HCT116 (cell line): ENCODE measurements at regions not wholly inside any gene's neighbourhood (a gene's known extent, or its start where the extent isn't known, plus 50 kb on each side); places are given as distances from the start of the nearest gene placed in this dataset.

Experiments used
- ATAC-seq: fragments of 200-7000 bp; cut with Tn5 transposase; 2 replicates; pipeline ENCODE4 v1.9.1; 2020; ENCODE audit warnings: mild to moderate bottlenecking, moderate library complexity
- BruUV-seq: library from RNA; stranded (reverse); fragments of 400-500 nt; replicated peaks from 2 replicates; lab custom pipeline; 2021; lab: Mats Ljungman, UMichigan
- CTCF ChIA-PET: fragments of 300-600 bp; sonication (Branson Sonifier 250); formaldehyde crosslinking; loops from one replicate; lab custom pipeline; 2021; ENCODE audit warnings: antibody characterized with exemption; lab: Charles Lee
- POLR2A ChIA-PET: fragments of 300-600, 350-600 bp; sonication (Branson Sonifier 250); formaldehyde crosslinking; loops from one replicate; lab custom pipeline; 2021; ENCODE audit warnings: antibody characterized with exemption; lab: Charles Lee
- RAD21 ChIA-PET, 2 experiments: fragments of 300-600 bp; sonication (Branson Sonifier 250); formaldehyde crosslinking; loops; one replicate each; lab custom pipeline; 2023; ENCODE audit warnings: low total read pairs in 2 of 2; ENCODE audit not compliant: uncharacterized antibody in 2 of 2, unreplicated experiment in 2 of 2, low non-redundant PET in 1 of 2; lab: Charles Lee
- DNase-seq: peaks from one replicate; pipeline ENCODE4 v3.0.0-alpha.2; 2010; ENCODE audit warnings: low read depth, low spot score
- H2AFZ ChIP-seq: fragments of 200-600 bp; shearing (Covaris generic), sonication (generic); 2 replicates; pipeline ENCODE4 v1.6.1; 2017; ENCODE audit warnings: low read depth, mixed run types, mixed read lengths, antibody characterized with exemption, low read length; ENCODE audit not compliant: poor library complexity, severe bottlenecking
- H3K27ac ChIP-seq: 2 replicates; pipeline ENCODE4 v1.5.1; 2012; ENCODE audit warnings: low read depth, low read length
- H3K27me3 ChIP-seq: fragments of 200-600 bp; sonication (generic); 2 replicates; pipeline ENCODE4 v1.6.1; 2016; ENCODE audit warnings: mixed run types, low read length, mixed read lengths; ENCODE audit not compliant: insufficient read depth
- H3K36me3 ChIP-seq, 2 experiments: fragments of 200-500 bp in 1 of 2; fragments of 200-600 bp in 1 of 2; sonication (Bioruptor generic) in 1 of 2; sonication (generic) in 1 of 2; 2 replicates each; pipeline versions ENCODE4 v1.5.1 to v1.6.1; 2014 to 2016; ENCODE audit warnings: low read length in 2 of 2, inconsistent platforms in 1 of 2, mixed read lengths in 1 of 2, mixed run types in 1 of 2; ENCODE audit not compliant: insufficient read depth in 2 of 2, control insufficient read depth in 1 of 2
- H3K4me1 ChIP-seq, 2 experiments: fragments of 200-600 bp in 1 of 2; sonication (generic) in 1 of 2; 2 replicates each; pipeline versions ENCODE4 v1.5.1 to v1.6.1; 2012 to 2017; ENCODE audit warnings: low read length in 2 of 2, inconsistent platforms in 1 of 2, mild to moderate bottlenecking in 1 of 2, mixed read lengths in 1 of 2, mixed run types in 1 of 2, moderate library complexity in 1 of 2; ENCODE audit not compliant: insufficient read depth in 2 of 2, control insufficient read depth in 1 of 2
- H3K4me2 ChIP-seq: fragments of 200-600 bp; sonication (generic); 2 replicates; pipeline ENCODE4 v1.6.1; 2017; ENCODE audit warnings: mixed run types, low read length, mixed read lengths
- H3K4me3 ChIP-seq, 2 experiments: fragments of 200-600 bp in 1 of 2; sonication (generic) in 1 of 2; replicated peaks in 1 of 2; 2 replicates each; pipeline ENCODE4 v1.5.1; 2011 to 2016; ENCODE audit warnings: low read length in 2 of 2, control low read depth in 1 of 2, low read depth in 1 of 2, mild to moderate bottlenecking in 1 of 2, mixed read lengths in 1 of 2, mixed run types in 1 of 2
- H3K79me2 ChIP-seq: fragments of 200-600 bp; sonication (generic); 2 replicates; pipeline ENCODE4 v1.6.1; 2017; ENCODE audit warnings: mild to moderate bottlenecking, mixed run types, low read length, moderate library complexity, mixed read lengths; ENCODE audit not compliant: insufficient read depth
- H3K9ac ChIP-seq: fragments of 200-600 bp; sonication (generic); 2 replicates; pipeline ENCODE4 v1.6.1; 2016; ENCODE audit warnings: low read length, mixed read lengths
- H3K9me2 ChIP-seq: fragments of 200-600 bp; sonication (generic), shearing (Covaris generic); 2 replicates; pipeline ENCODE4 v1.6.1; 2017; ENCODE audit warnings: mixed run types, mild to moderate bottlenecking, moderate library complexity; ENCODE audit not compliant: insufficient read depth
- H3K9me3 ChIP-seq, 2 experiments: fragments of 200-500 bp in 1 of 2; fragments of 200-600 bp in 1 of 2; sonication (Bioruptor generic) in 1 of 2; sonication (generic) in 1 of 2; 2 replicates each; pipeline ENCODE4 v1.6.1; 2014 to 2017; ENCODE audit warnings: low read length in 2 of 2, mixed read lengths in 2 of 2, inconsistent platforms in 1 of 2, low read depth in 1 of 2, mild to moderate bottlenecking in 1 of 2, mixed run types in 1 of 2, moderate library complexity in 1 of 2; ENCODE audit not compliant: control insufficient read depth in 1 of 2, insufficient read depth in 1 of 2
- H4K20me1 ChIP-seq: fragments of 200-600 bp; sonication (generic), shearing (Covaris generic); 2 replicates; pipeline ENCODE4 v1.6.1; 2017; ENCODE audit warnings: mixed run types, mild to moderate bottlenecking, moderate library complexity; ENCODE audit not compliant: insufficient read depth
- CBX3 ChIP-seq: IDR thresholded peaks from 2 replicates; pipeline ENCODE4 v1.6.1; 2012; ENCODE audit warnings: low read depth
- CTCF ChIP-seq, 3 experiments: fragments of 200-600 bp in 1 of 3; sonication (generic) in 1 of 3; IDR thresholded peaks in 2 of 3; conservative IDR thresholded peaks in 1 of 3; 2 replicates each; pipeline ENCODE4 v1.5.1; 2012 to 2017; ENCODE audit warnings: low read depth in 2 of 3, low read length in 2 of 3, antibody characterized with exemption in 1 of 3, borderline replicate concordance in 1 of 3, control low read depth in 1 of 3, mild to moderate bottlenecking in 1 of 3, mixed read lengths in 1 of 3, mixed run types in 1 of 3, moderate library complexity in 1 of 3; ENCODE audit not compliant: insufficient read depth in 1 of 3
- EZH2 ChIP-seq: fragments of 200-600 bp; sonication (generic); IDR thresholded peaks from 2 replicates; pipeline ENCODE4 v1.6.1; 2017; ENCODE audit warnings: antibody characterized with exemption, mixed run types
- JUND ChIP-seq: IDR thresholded peaks from 2 replicates; pipeline ENCODE4 v1.6.1; 2012
- REST ChIP-seq: IDR thresholded peaks from 2 replicates; pipeline ENCODE4 v1.6.1; 2012; ENCODE audit warnings: low read depth
- SP1 ChIP-seq: IDR thresholded peaks from 2 replicates; pipeline ENCODE4 v1.6.1; 2012; ENCODE audit warnings: low read depth
- YY1 ChIP-seq: IDR thresholded peaks from 2 replicates; pipeline ENCODE4 v1.6.1; 2011; ENCODE audit warnings: low read length, low read depth, moderate library complexity, mild to moderate bottlenecking; ENCODE audit not compliant: insufficient replicate concordance; ENCODE audit errors: extremely low read depth
- intact Hi-C: fragments of 100-400 bp; cut with micrococcal nuclease; formaldehyde crosslinking; loops from 2 replicates; pipeline ENCODE4 v1.10.0; 2022

GRCh38 chr1:79781261-79781660, 774.7 kb upstream of the ADGRL4 start:
- CTCF ChIA-PET = interaction anchor here (0.7 kb wide), 1 partner anchor 717 kb away, joined by 7 read pairs; no protein-coding TSS in a partner anchor
- Histone ChIP-seq H3K4me1 (no peaks in the 10 kb centered on the region), H3K4me2 (no peak overlapping the region), H3K27ac (no peak overlapping the region), H4K20me1 (no peaks in the 10 kb centered on the region), H3K9me3 (no peaks in the 10 kb centered on the region), H3K27me3 (no peaks in the 10 kb centered on the region), H3K4me3 (no peak overlapping the region), H3K9me2 (no peaks in the 10 kb centered on the region), H2AFZ (no peak overlapping the region), H3K79me2 (no peaks in the 10 kb centered on the region), H3K36me3 (no peaks in the 10 kb centered on the region), H3K9ac (no peak overlapping the region)
- TF ChIP-seq YY1 = no peak
- no peak for TF ChIP-seq REST
- TF ChIP-seq EZH2 = no peak
- TF ChIP-seq CBX3 = no peak
- no peak for TF ChIP-seq JUND
- no peak for TF ChIP-seq CTCF (IDR thresholded peaks at IDR 0.05 in 2 of 3, conservative IDR thresholded peaks at IDR 0.05 in 1 of 3; ENCODE audit: borderline replicate concordance in 1 of 3, insufficient read depth in 1 of 3, low read depth in 2 of 3, low read length in 2 of 3)
- no peak for TF ChIP-seq SP1
- RAD21 ChIA-PET = no interaction called here
- no TSS peak for BruUV-seq
- DNase-seq (no peak), ATAC-seq (no peak)
- intact Hi-C loops = no loop called here
- POLR2A ChIA-PET = no interaction called here
